CD4-positive, alpha-beta T cell treated with Interleukin-12 subunit alpha and Interleukin-12 subunit beta, for 1 hour (primary cell): ENCODE measurements at regions not wholly inside any gene's neighbourhood (a gene's known extent, or its start where the extent isn't known, plus 50 kb on each side); places are given as distances from the start of the nearest gene placed in this dataset.
A peak's percentile ranks its signal among the peaks of the same experiment; 100 is the strongest.

Experiments
- DNase-seq: peaks from one replicate; pipeline ENCODE4 v3.0.0-alpha.2; 2020

- DNase-seq: no peak
Measured at GRCh38 chr5:180411948-180412347, 58.8 kb upstream of the GFPT2 start.

GRCh38 chr5:180414176-180414575, 61.0 kb upstream of the GFPT2 start:
- no peak for DNase-seq

- no peak for DNase-seq
Measured at GRCh38 chr5:180421672-180422071, 68.5 kb upstream of the GFPT2 start.

- DNase-seq: no peak
Measured at GRCh38 chr5:180423133-180423532, 70.0 kb upstream of the GFPT2 start.

GRCh38 chr5:180423598-180423997, 70.5 kb upstream of the GFPT2 start:
- DNase-seq: no peak

- no peak for DNase-seq
Measured at GRCh38 chr5:180424094-180424493, 70.1 kb upstream of the CNOT6 start.

GRCh38 chr5:180428598-180428997, 65.6 kb upstream of the CNOT6 start:
- no peak for DNase-seq

GRCh38 chr5:180431932-180432331, 62.2 kb upstream of the CNOT6 start:
- no peak for DNase-seq

- DNase-seq: peak; percentile 1
Measured at GRCh38 chr5:180433032-180433422, 61.2 kb upstream of the CNOT6 start.

- no peak for DNase-seq
Measured at GRCh38 chr5:180435594-180435993, 58.6 kb upstream of the CNOT6 start.

- no peak for DNase-seq
Measured at GRCh38 chr5:180436275-180436674, 57.9 kb upstream of the CNOT6 start.

- DNase-seq: no peak
Measured at GRCh38 chr5:180436936-180437335, 57.2 kb upstream of the CNOT6 start.

GRCh38 chr5:180437336-180437735, 56.8 kb upstream of the CNOT6 start:
- DNase-seq: no peak

- no peak for DNase-seq
Measured at GRCh38 chr5:180438785-180439780, 55.1 kb upstream of the CNOT6 start.

GRCh38 chr5:180439911-180440769, 54.0 kb upstream of the CNOT6 start:
- no peak for DNase-seq

- DNase-seq: no peak
Measured at GRCh38 chr5:180441564-180442051, 52.6 kb upstream of the CNOT6 start.
